HepG2 (cell line): ENCODE measurements at regions not wholly inside any gene's neighbourhood (a gene's known extent, or its start where the extent isn't known, plus 50 kb on each side); places are given as distances from the start of the nearest gene placed in this dataset.

Experiments
- ATAC-seq: fragments of 200-7000 bp; cut with Tn5 transposase; 3 replicates; pipeline ENCODE4 v1.9.1; 2020; ENCODE audit warnings: mild to moderate bottlenecking, moderate library complexity
- BruUV-seq: library from RNA; stranded (reverse); fragments of 400-500 nt; replicated peaks from 2 replicates; lab custom pipeline; 2021; lab: Mats Ljungman, UMichigan
- CTCF ChIA-PET: fragments of 300-600 bp; formaldehyde crosslinking; extraction: SDS; loops from one replicate; lab custom pipeline; 2021; ENCODE audit warnings: low total read pairs, inconsistent platforms, low intra/inter-chr PET ratio; lab: Yijun Ruan, JAX
- POLR2A ChIA-PET: fragments of 350-600 bp; sonication (Branson Sonifier 250); formaldehyde crosslinking; loops from one replicate; lab custom pipeline; 2020; ENCODE audit warnings: antibody characterized with exemption, inconsistent platforms; lab: Yijun Ruan, JAX
- DNase-seq: peaks from one replicate; pipeline ENCODE4 v3.0.0-alpha.2; 2015; ENCODE audit warnings: low spot score
- FAIRE-seq: peaks from 3 replicates; lab custom pipeline; 2011; peaks lifted over from hg19 to GRCh38; lab: Jason Lieb, UNC
- H2AFZ ChIP-seq: one replicate; pipeline ENCODE4 v1.6.1; 2011; ENCODE audit warnings: low read length, inconsistent platforms
- H3K27ac ChIP-seq: fragments of 300-600 bp; 3 replicates; pipeline ENCODE4 v1.8.0; 2011; ENCODE audit warnings: mixed run types, mild to moderate bottlenecking, mixed read lengths, low read length, inconsistent platforms; ENCODE audit not compliant: insufficient read depth; ENCODE audit errors: extremely low read length
- H3K27me3 ChIP-seq, 2 experiments: fragments of 200-600 bp in 1 of 2; 2 replicates in 1 of 2; 3 replicates in 1 of 2; pipeline versions ENCODE4 v1.6.0 to v1.8.0; 2011; ENCODE audit warnings: low read length in 2 of 2, mild to moderate bottlenecking in 2 of 2, moderate library complexity in 2 of 2, inconsistent platforms in 1 of 2; ENCODE audit not compliant: insufficient read depth in 2 of 2, control insufficient read depth in 1 of 2
- H3K36me3 ChIP-seq, 2 experiments: fragments of 200-600 bp in 1 of 2; replicated peaks in 1 of 2; 2 replicates in 1 of 2; 3 replicates in 1 of 2; pipeline versions ENCODE4 v1.5.1 to v1.8.0; 2011; ENCODE audit warnings: low read length in 2 of 2, inconsistent platforms in 1 of 2; ENCODE audit not compliant: insufficient read depth in 2 of 2, control insufficient read depth in 1 of 2
- H3K4me1 ChIP-seq: 2 replicates; pipeline ENCODE4 v1.5.1; 2012; ENCODE audit warnings: low read length, inconsistent platforms; ENCODE audit not compliant: insufficient read depth
- H3K4me2 ChIP-seq: 2 replicates; pipeline ENCODE4 v1.6.0; 2011; ENCODE audit warnings: low read depth, low read length, inconsistent platforms
- H3K4me3 ChIP-seq, 3 experiments: fragments of 200-600 bp in 1 of 3; sonication (generic), shearing (Covaris generic) in 1 of 3; replicated peaks in 1 of 3; 2 replicates each; pipeline ENCODE4 v1.5.1; 2011 to 2016; ENCODE audit warnings: low read length in 3 of 3, inconsistent platforms in 2 of 3, low read depth in 2 of 3, mild to moderate bottlenecking in 2 of 3, control low read depth in 1 of 3, mixed read lengths in 1 of 3; ENCODE audit not compliant: insufficient read depth in 1 of 3
- H3K79me2 ChIP-seq: one replicate; pipeline ENCODE4 v1.6.1; 2011; ENCODE audit warnings: low read length, inconsistent platforms; ENCODE audit not compliant: insufficient read depth
- H3K9ac ChIP-seq: 2 replicates; pipeline ENCODE4 v1.6.0; 2011; ENCODE audit warnings: mild to moderate bottlenecking, low read depth, low read length, inconsistent platforms; ENCODE audit not compliant: insufficient read depth
- H3K9me3 ChIP-seq: 2 replicates; pipeline ENCODE4 v1.5.1; 2012; ENCODE audit warnings: mild to moderate bottlenecking, low read length
- H4K20me1 ChIP-seq: 2 replicates; pipeline ENCODE4 v1.6.0; 2011; ENCODE audit warnings: inconsistent platforms, mild to moderate bottlenecking, low read length, moderate library complexity; ENCODE audit not compliant: insufficient read depth
- BRCA1 ChIP-seq: sonication (generic); formaldehyde crosslinking; IDR thresholded peaks from 2 replicates; pipeline ENCODE4 v1.4.0; 2020; ENCODE audit warnings: missing genetic modification reagents
- CCDC6 ChIP-seq: sonication (generic); formaldehyde crosslinking; IDR thresholded peaks from 2 replicates; pipeline ENCODE4 v1.8.1; 2022; ENCODE audit warnings: mild to moderate bottlenecking, missing genetic modification reagents, moderate library complexity
- CENPT ChIP-seq: sonication (generic); formaldehyde crosslinking; IDR thresholded peaks from 2 replicates; pipeline ENCODE4 v1.8.0; 2022; ENCODE audit warnings: low read depth, mild to moderate bottlenecking, moderate library complexity, missing genetic modification reagents
- CSRNP1 ChIP-seq: sonication (generic); formaldehyde crosslinking; IDR thresholded peaks from 2 replicates; pipeline ENCODE4 v1.8.1; 2023; ENCODE audit warnings: mild to moderate bottlenecking, missing genetic modification reagents
- EZH2 ChIP-seq: conservative IDR thresholded peaks from 2 replicates; pipeline ENCODE4 v1.6.1; 2012; ENCODE audit warnings: mild to moderate bottlenecking, low read depth, low read length, moderate library complexity
- FOXC1 ChIP-seq: sonication (generic); formaldehyde crosslinking; IDR thresholded peaks from 2 replicates; pipeline ENCODE4 v1.8.0; 2022; ENCODE audit warnings: mild to moderate bottlenecking, missing genetic modification reagents, borderline replicate concordance
- KLF13 ChIP-seq: sonication (generic); formaldehyde crosslinking; IDR thresholded peaks from 2 replicates; pipeline ENCODE4 v1.4.0; 2020; ENCODE audit warnings: mild to moderate bottlenecking, missing genetic modification reagents
- MAF1 ChIP-seq: sonication (generic); formaldehyde crosslinking; IDR thresholded peaks from 2 replicates; pipeline ENCODE4 v1.5.0; 2020; ENCODE audit warnings: missing genetic modification reagents, borderline replicate concordance
- NFKBIZ ChIP-seq: IDR thresholded peaks from 2 replicates; pipeline ENCODE4 v1.6.1; 2018; ENCODE audit warnings: missing genetic modification reagents, missing compliant biosample characterization
- POLR2AphosphoS5 ChIP-seq: IDR thresholded peaks from 2 replicates; pipeline ENCODE4 v1.6.1; 2012; ENCODE audit warnings: low read depth, low read length
- TCF12 ChIP-seq, 2 experiments: fragments of 450-650 bp in 1 of 2; sonication (generic) in 1 of 2; formaldehyde crosslinking in 1 of 2; IDR thresholded peaks; 2 replicates each; pipeline versions ENCODE4 v1.6.1 to v1.8.0; 2017 to 2022; ENCODE audit warnings: antibody characterized with exemption in 1 of 2, mild to moderate bottlenecking in 1 of 2, missing genetic modification reagents in 1 of 2, moderate library complexity in 1 of 2
- TIGD3 ChIP-seq: sonication (generic); formaldehyde crosslinking; IDR thresholded peaks from 2 replicates; pipeline ENCODE4 v1.5.1; 2020; ENCODE audit warnings: mild to moderate bottlenecking, missing genetic modification reagents, borderline replicate concordance
- ZFAT ChIP-seq: sonication (generic); formaldehyde crosslinking; conservative IDR thresholded peaks from 2 replicates; pipeline ENCODE4 v1.8.1; 2023; ENCODE audit warnings: missing genetic modification reagents, inconsistent platforms
- ZNF101 ChIP-seq: sonication (generic); formaldehyde crosslinking; IDR thresholded peaks from 2 replicates; pipeline ENCODE4 v1.4.0; 2020; ENCODE audit warnings: mild to moderate bottlenecking, low read depth, missing genetic modification reagents, borderline replicate concordance
- ZNF24 ChIP-seq: fragments of 450-650 bp; IDR thresholded peaks from 2 replicates; pipeline ENCODE4 v1.6.1; 2017; ENCODE audit warnings: antibody characterized with exemption, mild to moderate bottlenecking
- ZNF326 ChIP-seq: sonication (generic); formaldehyde crosslinking; IDR thresholded peaks from 2 replicates; pipeline ENCODE4 v1.4.0; 2020; ENCODE audit warnings: missing genetic modification reagents, borderline replicate concordance
- ZNF343 ChIP-seq: sonication (generic); formaldehyde crosslinking; IDR thresholded peaks from 2 replicates; pipeline ENCODE4 v1.4.0; 2020; ENCODE audit warnings: mild to moderate bottlenecking, missing genetic modification reagents
- ZNF607 ChIP-seq: sonication (generic); formaldehyde crosslinking; IDR thresholded peaks from 2 replicates; pipeline ENCODE4 v1.5.1; 2020; ENCODE audit warnings: missing genetic modification reagents, mild to moderate bottlenecking, borderline replicate concordance
- ZNF614 ChIP-seq: IDR thresholded peaks from 2 replicates; pipeline ENCODE4 v1.6.1; 2018; ENCODE audit warnings: missing biosample characterization, missing genetic modification reagents, inconsistent platforms, borderline replicate concordance
- ZNF772 ChIP-seq: sonication (generic); formaldehyde crosslinking; IDR thresholded peaks from 2 replicates; pipeline ENCODE4 v1.5.0; 2020; ENCODE audit warnings: mild to moderate bottlenecking, missing genetic modification reagents
- in situ Hi-C: cut with HindIII; loops from 2 replicates; pipeline ENCODE4 v1.10.0; 2017; ENCODE audit warnings: low pct_unique_long_range_greater_than_20kb; ENCODE audit not compliant: extremely low pct_ligation_motif_present
- intact Hi-C: fragments of 100-400 bp; cut with micrococcal nuclease; formaldehyde crosslinking; loops from one replicate; pipeline ENCODE4 v1.10.0; 2022; ENCODE audit not compliant: unreplicated experiment

- CTCF ChIA-PET: no interaction called here
- FAIRE-seq (no peak), DNase-seq (no peak), ATAC-seq (no peak)
- no peaks in the 10 kb centered on the region for H3K27me3 ChIP-seq
- no peak overlapping the region for H3K4me3 ChIP-seq
- no peaks in the 10 kb centered on the region for H3K79me2 ChIP-seq
- TF ChIP-seq TCF12 (IDR thresholded peaks at IDR 0.05) (no peak), TCF12 (CRISPR knock-in tag; IDR thresholded peaks at IDR 0.05) (no peak), KLF13 (CRISPR knock-in tag) (no peak), ZNF614 (no peak), ZNF326 (CRISPR knock-in tag) (no peak), ZNF772 (no peak), ZNF607 (CRISPR knock-in tag) (no peak), NFKBIZ (CRISPR knock-in tag) (no peak), ZNF101 (CRISPR knock-in tag) (no peak), ZNF24 (no peak), MAF1 (CRISPR knock-in tag) (no peak), ZFAT (no peak), ZNF343 (CRISPR knock-in tag) (no peak), EZH2 (no peak), CCDC6 (no peak), CSRNP1 (CRISPR knock-in tag) (no peak), CENPT (CRISPR knock-in tag) (no peak), POLR2AphosphoS5 (no peak), TIGD3 (CRISPR knock-in tag) (no peak), BRCA1 (CRISPR knock-in tag) (no peak), FOXC1 (CRISPR knock-in tag) (no peak)
- no TSS peak for BruUV-seq
- H3K9me3 ChIP-seq: peaks cover 30% of the 10 kb centered on the region
- no peaks in the 10 kb centered on the region for H4K20me1 ChIP-seq
- intact Hi-C loops: no loop called here
- in situ Hi-C loops: loop anchor here (25.0 kb wide), 1 partner anchor 548 kb away; the partner anchor contains the start of gene TRIM13
- POLR2A ChIA-PET: no interaction called here
- no peaks in the 10 kb centered on the region for H3K4me1 ChIP-seq
- H2AFZ ChIP-seq: no peak overlapping the region
- H3K36me3 ChIP-seq: 0 out of 5 replicates have a peak, but pooled peaks cover 0 to 2% of the 10 kb centered on the region in 2 experiments
- H3K27ac ChIP-seq: no peak overlapping the region
- H3K4me2 ChIP-seq: no peak overlapping the region
- H3K9ac ChIP-seq: no peak overlapping the region
Measured at GRCh38 chr13:50535050-50535449, 308.4 kb downstream of the DLEU7 start.
